ENCODE measurements at regions not wholly inside any gene's neighbourhood (a gene's known extent, or its start where the extent isn't known, plus 50 kb on each side); places are given as distances from the start of the nearest gene placed in this dataset.
A peak's percentile ranks its signal among the peaks of the same experiment; 100 is the strongest.

DNA sequence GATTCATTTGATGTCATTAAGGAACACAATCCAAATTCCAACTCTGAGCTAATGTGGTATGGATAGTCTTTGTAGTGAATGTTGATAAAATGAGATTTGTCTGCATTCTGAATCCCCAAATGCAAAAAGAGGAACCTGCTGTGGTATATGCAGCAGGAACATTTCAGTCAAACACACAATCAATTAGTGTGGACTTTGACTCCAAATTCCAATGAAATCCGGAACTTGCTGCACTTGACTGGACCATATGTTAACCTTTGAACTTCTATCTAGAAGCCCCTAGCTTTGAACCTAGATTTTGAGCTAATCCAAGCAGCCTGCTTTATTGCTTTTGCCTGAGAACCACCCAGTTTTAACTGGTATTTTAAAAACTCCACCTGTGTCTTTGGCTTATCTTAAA is 341.3 kb downstream of the SPRY2 start:
- TF ChIP-seq CTCF (IDR thresholded peaks at IDR 0.05; ENCODE audit: low read depth, low read length, missing input control) = no peak
- no peak for TF ChIP-seq MAX (IDR thresholded peaks at IDR 0.05)
- TF ChIP-seq SP1 (IDR thresholded peaks at IDR 0.05) = peak; percentile 71
- TF ChIP-seq FOXA2 (IDR thresholded peaks at IDR 0.05) = no peak
- TF ChIP-seq JUND (IDR thresholded peaks at IDR 0.05) = no peak
- TF ChIP-seq GABPA (IDR thresholded peaks at IDR 0.05 in 1 of 2, conservative IDR thresholded peaks at IDR 0.05 in 1 of 2) = no peak
- no peak for TF ChIP-seq TAF1 (conservative IDR thresholded peaks at IDR 0.05)
- peak; percentile 25 to 40 for TF ChIP-seq RXRA (IDR thresholded peaks at IDR 0.05)
- TF ChIP-seq EGR1 (IDR thresholded peaks at IDR 0.05; ENCODE audit: low read depth in 2 of 2) = no peak
- peak; percentile 26 for TF ChIP-seq YY1 (IDR thresholded peaks at IDR 0.05)
- TF ChIP-seq, protein P1, sequence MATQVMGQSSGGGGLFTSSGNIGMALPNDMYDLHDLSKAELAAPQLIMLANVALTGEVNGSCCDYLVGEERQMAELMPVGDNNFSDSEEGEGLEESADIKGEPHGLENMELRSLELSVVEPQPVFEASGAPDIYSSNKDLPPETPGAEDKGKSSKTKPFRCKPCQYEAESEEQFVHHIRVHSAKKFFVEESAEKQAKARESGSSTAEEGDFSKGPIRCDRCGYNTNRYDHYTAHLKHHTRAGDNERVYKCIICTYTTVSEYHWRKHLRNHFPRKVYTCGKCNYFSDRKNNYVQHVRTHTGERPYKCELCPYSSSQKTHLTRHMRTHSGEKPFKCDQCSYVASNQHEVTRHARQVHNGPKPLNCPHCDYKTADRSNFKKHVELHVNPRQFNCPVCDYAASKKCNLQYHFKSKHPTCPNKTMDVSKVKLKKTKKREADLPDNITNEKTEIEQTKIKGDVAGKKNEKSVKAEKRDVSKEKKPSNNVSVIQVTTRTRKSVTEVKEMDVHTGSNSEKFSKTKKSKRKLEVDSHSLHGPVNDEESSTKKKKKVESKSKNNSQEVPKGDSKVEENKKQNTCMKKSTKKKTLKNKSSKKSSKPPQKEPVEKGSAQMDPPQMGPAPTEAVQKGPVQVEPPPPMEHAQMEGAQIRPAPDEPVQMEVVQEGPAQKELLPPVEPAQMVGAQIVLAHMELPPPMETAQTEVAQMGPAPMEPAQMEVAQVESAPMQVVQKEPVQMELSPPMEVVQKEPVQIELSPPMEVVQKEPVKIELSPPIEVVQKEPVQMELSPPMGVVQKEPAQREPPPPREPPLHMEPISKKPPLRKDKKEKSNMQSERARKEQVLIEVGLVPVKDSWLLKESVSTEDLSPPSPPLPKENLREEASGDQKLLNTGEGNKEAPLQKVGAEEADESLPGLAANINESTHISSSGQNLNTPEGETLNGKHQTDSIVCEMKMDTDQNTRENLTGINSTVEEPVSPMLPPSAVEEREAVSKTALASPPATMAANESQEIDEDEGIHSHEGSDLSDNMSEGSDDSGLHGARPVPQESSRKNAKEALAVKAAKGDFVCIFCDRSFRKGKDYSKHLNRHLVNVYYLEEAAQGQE (IDR thresholded peaks at IDR 0.05) = no peak
- peak; percentile 61 for TF ChIP-seq NR2F2 (IDR thresholded peaks at IDR 0.05)
- TF ChIP-seq, protein P2, sequence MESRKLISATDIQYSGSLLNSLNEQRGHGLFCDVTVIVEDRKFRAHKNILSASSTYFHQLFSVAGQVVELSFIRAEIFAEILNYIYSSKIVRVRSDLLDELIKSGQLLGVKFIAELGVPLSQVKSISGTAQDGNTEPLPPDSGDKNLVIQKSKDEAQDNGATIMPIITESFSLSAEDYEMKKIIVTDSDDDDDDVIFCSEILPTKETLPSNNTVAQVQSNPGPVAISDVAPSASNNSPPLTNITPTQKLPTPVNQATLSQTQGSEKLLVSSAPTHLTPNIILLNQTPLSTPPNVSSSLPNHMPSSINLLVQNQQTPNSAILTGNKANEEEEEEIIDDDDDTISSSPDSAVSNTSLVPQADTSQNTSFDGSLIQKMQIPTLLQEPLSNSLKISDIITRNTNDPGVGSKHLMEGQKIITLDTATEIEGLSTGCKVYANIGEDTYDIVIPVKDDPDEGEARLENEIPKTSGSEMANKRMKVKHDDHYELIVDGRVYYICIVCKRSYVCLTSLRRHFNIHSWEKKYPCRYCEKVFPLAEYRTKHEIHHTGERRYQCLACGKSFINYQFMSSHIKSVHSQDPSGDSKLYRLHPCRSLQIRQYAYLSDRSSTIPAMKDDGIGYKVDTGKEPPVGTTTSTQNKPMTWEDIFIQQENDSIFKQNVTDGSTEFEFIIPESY (IDR thresholded peaks at IDR 0.05) = no peak

Data from liver (tissue), 3 donors.